A673 (cell line): ENCODE measurements at regions not wholly inside any gene's neighbourhood (a gene's known extent, or its start where the extent isn't known, plus 50 kb on each side); places are given as distances from the start of the nearest gene placed in this dataset.

Source experiments
- BruUV-seq: library from RNA; stranded (reverse); fragments of 400-500 nt; replicated peaks from 2 replicates; lab custom pipeline; 2021; lab: Mats Ljungman, UMichigan
- CTCF ChIA-PET: fragments of 300-600 bp; sonication (Branson Sonifier 250); formaldehyde crosslinking; loops from one replicate; lab custom pipeline; 2022; ENCODE audit warnings: antibody characterized with exemption; lab: Charles Lee
- POLR2A ChIA-PET: fragments of 300-600 bp; sonication (Branson Sonifier 250); formaldehyde crosslinking; loops from one replicate; lab custom pipeline; 2022; ENCODE audit warnings: antibody characterized with exemption; ENCODE audit not compliant: low non-redundant PET; lab: Charles Lee
- DNase-seq: peaks from one replicate; pipeline ENCODE4 v3.0.0-alpha.2; 2015; ENCODE audit warnings: low spot score
- H3K27ac ChIP-seq: fragments of 200-600 bp; sonication (generic); 2 replicates; pipeline ENCODE4 v1.5.1; 2016; ENCODE audit warnings: mixed run types, low read depth, mild to moderate bottlenecking, mixed read lengths, antibody characterized with exemption, low read length; ENCODE audit not compliant: poor library complexity, severe bottlenecking
- H3K27me3 ChIP-seq: fragments of 200-600 bp; sonication (generic); replicated peaks from 2 replicates; pipeline ENCODE4 v1.6.1; 2017; ENCODE audit warnings: mixed run types, low read depth, mild to moderate bottlenecking, mixed read lengths, antibody characterized with exemption, low read length; ENCODE audit not compliant: insufficient read depth, poor library complexity
- H3K36me3 ChIP-seq: fragments of 200-600 bp; sonication (generic); 2 replicates; pipeline ENCODE4 v1.6.1; 2016; ENCODE audit warnings: mixed run types, mild to moderate bottlenecking, mixed read lengths, antibody characterized with exemption, low read length; ENCODE audit not compliant: insufficient read depth, poor library complexity, severe bottlenecking
- H3K4me1 ChIP-seq: fragments of 200-600 bp; sonication (generic); 2 replicates; pipeline ENCODE4 v1.6.1; 2017; ENCODE audit warnings: mixed run types, mild to moderate bottlenecking, mixed read lengths, antibody characterized with exemption, low read length; ENCODE audit not compliant: insufficient read depth, poor library complexity, severe bottlenecking
- H3K4me3 ChIP-seq: fragments of 200-600 bp; sonication (generic); 2 replicates; pipeline ENCODE4 v1.5.1; 2016; ENCODE audit warnings: low read depth, mixed run types, mild to moderate bottlenecking, mixed read lengths, low read length; ENCODE audit not compliant: poor library complexity, severe bottlenecking
- H3K9me3 ChIP-seq: fragments of 200-600 bp; sonication (generic); 2 replicates; pipeline ENCODE4 v1.6.1; 2016; ENCODE audit warnings: mixed run types, low read depth, mild to moderate bottlenecking, mixed read lengths, antibody characterized with exemption, low read length; ENCODE audit not compliant: poor library complexity, severe bottlenecking
- CTCF ChIP-seq: fragments of 300-800, 200-600 bp; sonication (generic); conservative IDR thresholded peaks from 2 replicates; pipeline ENCODE4 v1.5.1; 2017; ENCODE audit warnings: low read depth, mild to moderate bottlenecking, antibody characterized with exemption, low read length, moderate library complexity, mixed read lengths
- EZH2 ChIP-seq: fragments of 200-600 bp; sonication (generic); IDR thresholded peaks from 2 replicates; pipeline ENCODE4 v1.6.1; 2017; ENCODE audit warnings: borderline replicate concordance, low read depth, mild to moderate bottlenecking, mixed read lengths, antibody characterized with exemption, low read length; ENCODE audit not compliant: poor library complexity, severe bottlenecking
- intact Hi-C: fragments of 100-400 bp; cut with micrococcal nuclease; formaldehyde crosslinking; loops from one replicate; pipeline ENCODE4 v1.10.0; 2022; ENCODE audit not compliant: unreplicated experiment

- H3K9me3 ChIP-seq = no peaks in the 10 kb centered on the region
- no peak overlapping the region for H3K27ac ChIP-seq
- no TSS peak for BruUV-seq
- no peaks in the 10 kb centered on the region for H3K36me3 ChIP-seq
- DNase-seq = no peak
- intact Hi-C loops = no loop called here
- peaks cover 10% of the 10 kb centered on the region for H3K27me3 ChIP-seq
- POLR2A ChIA-PET = no interaction called here
- CTCF ChIA-PET = no interaction called here
- no peak for TF ChIP-seq CTCF
- no peak for TF ChIP-seq EZH2
- H3K4me3 ChIP-seq = no peak overlapping the region
- no peaks in the 10 kb centered on the region for H3K4me1 ChIP-seq
Observed at GRCh38 chr1:5506634-5507033, 485.6 kb downstream of the NPHP4 start.

- ChIA-PET POLR2A (no interaction called here), CTCF (no interaction called here)
- intact Hi-C loops = no loop called here
- Histone ChIP-seq H3K27ac (no peak overlapping the region), H3K4me3 (no peak overlapping the region), H3K9me3 (no peaks in the 10 kb centered on the region), H3K27me3 (peaks cover 10% of the 10 kb centered on the region), H3K4me1 (no peaks in the 10 kb centered on the region), H3K36me3 (no peaks in the 10 kb centered on the region)
- BruUV-seq = no TSS peak
- TF ChIP-seq CTCF = no peak
- no peak for TF ChIP-seq EZH2
- no peak for DNase-seq
Observed at GRCh38 chr1:5505944-5506343, 486.3 kb downstream of the NPHP4 start.

DNA sequence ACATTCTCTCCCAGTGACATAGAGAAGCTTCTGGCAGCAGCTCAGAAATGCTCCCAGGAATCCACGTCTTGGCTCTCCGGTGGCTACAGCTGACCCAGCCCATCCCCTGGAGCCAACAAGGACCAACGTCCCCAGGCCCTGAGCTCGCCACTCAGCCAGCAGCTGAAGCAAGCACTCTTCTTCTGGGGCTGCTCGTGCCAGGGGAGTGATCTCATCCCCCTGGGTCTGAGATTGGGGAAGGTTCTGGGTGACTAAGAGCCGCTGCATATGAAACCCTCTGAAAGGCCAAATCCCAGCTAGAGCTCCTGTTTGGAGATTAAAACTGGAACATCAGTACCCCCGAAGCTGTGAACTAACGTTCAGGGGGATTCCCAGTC, 487.9 kb downstream of the NPHP4 start:
- Histone ChIP-seq H3K9me3 (no peaks in the 10 kb centered on the region), H3K27me3 (peaks cover 10% of the 10 kb centered on the region), H3K4me3 (no peak overlapping the region), H3K4me1 (no peaks in the 10 kb centered on the region), H3K36me3 (no peaks in the 10 kb centered on the region), H3K27ac (no peak overlapping the region)
- no TSS peak for BruUV-seq
- TF ChIP-seq EZH2 (no peak), CTCF (no peak)
- ChIA-PET POLR2A (no interaction called here), CTCF (no interaction called here)
- intact Hi-C loops = no loop called here
- no peak for DNase-seq
